ENCODE measurements at regions not wholly inside any gene's neighbourhood (a gene's known extent, or its start where the extent isn't known, plus 50 kb on each side); places are given as distances from the start of the nearest gene placed in this dataset.

DNA sequence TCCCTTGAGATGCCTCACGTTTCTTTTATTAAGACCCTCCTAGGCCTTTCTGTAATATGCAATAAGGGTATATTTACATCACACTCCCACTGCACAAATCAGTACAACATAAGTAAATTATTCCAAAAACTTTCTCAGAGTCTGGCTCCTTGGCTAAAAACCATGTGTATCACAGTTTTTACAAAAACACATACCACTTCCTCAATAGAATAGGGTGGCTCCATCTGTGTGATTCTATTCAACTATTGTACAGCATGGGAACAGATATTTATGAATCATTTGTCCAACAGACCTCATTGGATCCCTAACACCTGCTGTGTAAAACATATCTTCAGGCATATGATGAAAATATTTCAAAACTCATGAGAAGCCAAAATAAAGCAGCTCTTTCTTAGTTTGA is 502.7 kb downstream of the EFNA5 start:
- no peak for TF ChIP-seq JUN (IDR thresholded peaks at IDR 0.05; ENCODE audit: borderline replicate concordance, insufficient read depth, insufficient read length, low read depth)
- TF ChIP-seq, protein P1, sequence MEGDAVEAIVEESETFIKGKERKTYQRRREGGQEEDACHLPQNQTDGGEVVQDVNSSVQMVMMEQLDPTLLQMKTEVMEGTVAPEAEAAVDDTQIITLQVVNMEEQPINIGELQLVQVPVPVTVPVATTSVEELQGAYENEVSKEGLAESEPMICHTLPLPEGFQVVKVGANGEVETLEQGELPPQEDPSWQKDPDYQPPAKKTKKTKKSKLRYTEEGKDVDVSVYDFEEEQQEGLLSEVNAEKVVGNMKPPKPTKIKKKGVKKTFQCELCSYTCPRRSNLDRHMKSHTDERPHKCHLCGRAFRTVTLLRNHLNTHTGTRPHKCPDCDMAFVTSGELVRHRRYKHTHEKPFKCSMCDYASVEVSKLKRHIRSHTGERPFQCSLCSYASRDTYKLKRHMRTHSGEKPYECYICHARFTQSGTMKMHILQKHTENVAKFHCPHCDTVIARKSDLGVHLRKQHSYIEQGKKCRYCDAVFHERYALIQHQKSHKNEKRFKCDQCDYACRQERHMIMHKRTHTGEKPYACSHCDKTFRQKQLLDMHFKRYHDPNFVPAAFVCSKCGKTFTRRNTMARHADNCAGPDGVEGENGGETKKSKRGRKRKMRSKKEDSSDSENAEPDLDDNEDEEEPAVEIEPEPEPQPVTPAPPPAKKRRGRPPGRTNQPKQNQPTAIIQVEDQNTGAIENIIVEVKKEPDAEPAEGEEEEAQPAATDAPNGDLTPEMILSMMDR (IDR thresholded peaks at IDR 0.05; ENCODE audit: extremely low read depth in 1 of 2, insufficient read depth in 1 of 2, low read depth in 1 of 2, low read length in 2 of 2), result no peak
- no peak for TF ChIP-seq POLR2AphosphoS5 (IDR thresholded peaks at IDR 0.05; ENCODE audit: insufficient read depth, low read depth, low read length)
- no peak for TF ChIP-seq POLR2A (IDR thresholded peaks at IDR 0.05; ENCODE audit: low read depth, low read length)

All from endothelial cell of umbilical vein (primary cell).